NCI-H446 (cell line): ENCODE measurements at regions not wholly inside any gene's neighbourhood (a gene's known extent, or its start where the extent isn't known, plus 50 kb on each side); places are given as distances from the start of the nearest gene placed in this dataset.

Experiments
- DNase-seq, 2 experiments: peaks; one replicate each; lab custom pipeline; 2025; lab: John Stamatoyannopoulos, UW

- DNase-seq = no peak
Observed at GRCh38 chr13:27847669-27848068, 55.4 kb downstream of the GSX1 start.

GRCh38 chr13:27851096-27851850 lies 59.0 kb downstream of the GSX1 start:
- DNase-seq = no peak

GRCh38 chr13:27852491-27852890 lies 60.2 kb downstream of the GSX1 start:
- DNase-seq = no peak

GRCh38 chr13:27853335-27853734 lies 61.1 kb downstream of the GSX1 start:
- DNase-seq = no peak

- DNase-seq = no peak
Observed at GRCh38 chr13:27853861-27854260, 61.6 kb downstream of the GSX1 start.

- no peak for DNase-seq
Observed at GRCh38 chr13:27854606-27855005, 62.3 kb downstream of the GSX1 start.

GRCh38 chr13:27855381-27855780 lies 63.1 kb downstream of the GSX1 start:
- DNase-seq = no peak

- DNase-seq = peak in 1 of 2 experiments; percentile 12
Observed at GRCh38 chr13:27857282-27857681, 62.5 kb upstream of the PDX1 start.

- DNase-seq = no peak
Observed at GRCh38 chr13:27858046-27858445, 61.8 kb upstream of the PDX1 start.

- DNase-seq = no peak
Observed at GRCh38 chr13:27860743-27861142, 59.1 kb upstream of the PDX1 start.

- no peak for DNase-seq
Observed at GRCh38 chr13:27861165-27861564, 58.6 kb upstream of the PDX1 start.

- DNase-seq = no peak
Observed at GRCh38 chr13:27868641-27869435, 51.0 kb upstream of the PDX1 start.

- no peak for DNase-seq
Observed at GRCh38 chr13:27869436-27870095, 50.2 kb upstream of the PDX1 start.
